MCF 10A (cell line): ENCODE measurements at regions not wholly inside any gene's neighbourhood (a gene's known extent, or its start where the extent isn't known, plus 50 kb on each side); places are given as distances from the start of the nearest gene placed in this dataset.

Experiments
- BruUV-seq: library from RNA; stranded (reverse); fragments of 400-500 nt; replicated peaks from 2 replicates; lab custom pipeline; 2021; lab: Mats Ljungman, UMichigan
- CTCF ChIA-PET: fragments of 300-600 bp; sonication (Branson Sonifier 250); formaldehyde crosslinking; extraction: SDS; loops from one replicate; lab custom pipeline; 2021; ENCODE audit warnings: antibody characterized with exemption, inconsistent platforms; lab: Yijun Ruan, JAX
- POLR2A ChIA-PET: fragments of 300-600, 350-650 bp; sonication (Branson Sonifier 250); formaldehyde crosslinking; extraction: SDS; loops from one replicate; lab custom pipeline; 2020; ENCODE audit warnings: antibody characterized with exemption, inconsistent platforms; lab: Yijun Ruan, JAX
- DNase-seq: peaks from one replicate; pipeline ENCODE4 v3.0.0-alpha.2; 2018; ENCODE audit not compliant: unreplicated experiment
- H3K27ac Mint-ChIP-seq: one replicate; pipeline ENCODE4 v1.8.0; 2022; ENCODE audit warnings: mild to moderate bottlenecking, low read depth, mixed read lengths; ENCODE audit not compliant: unreplicated experiment
- H3K27me3 Mint-ChIP-seq: one replicate; pipeline ENCODE4 v1.8.0; 2022; ENCODE audit warnings: mixed read lengths; ENCODE audit not compliant: insufficient read depth, unreplicated experiment
- H3K36me3 Mint-ChIP-seq: one replicate; pipeline ENCODE4 v1.8.0; 2022; ENCODE audit warnings: mild to moderate bottlenecking, moderate library complexity, mixed read lengths; ENCODE audit not compliant: insufficient read depth, unreplicated experiment
- H3K4me1 Mint-ChIP-seq: one replicate; pipeline ENCODE4 v1.8.0; 2022; ENCODE audit warnings: mixed read lengths; ENCODE audit not compliant: insufficient read depth, unreplicated experiment
- H3K4me3 Mint-ChIP-seq: one replicate; pipeline ENCODE4 v1.8.0; 2022; ENCODE audit warnings: mild to moderate bottlenecking, moderate library complexity, mixed read lengths; ENCODE audit not compliant: unreplicated experiment
- H3K9me3 Mint-ChIP-seq: one replicate; pipeline ENCODE4 v1.8.0; 2022; ENCODE audit warnings: mixed read lengths; ENCODE audit not compliant: unreplicated experiment
- CTCF ChIP-seq: fragments of 200-600 bp; IDR thresholded peaks from one replicate; pipeline ENCODE4 v1.8.0; 2022; ENCODE audit warnings: antibody characterized with exemption, mild to moderate bottlenecking; ENCODE audit not compliant: unreplicated experiment
- intact Hi-C: fragments of 100-400 bp; cut with micrococcal nuclease; formaldehyde crosslinking; loops from 2 replicates; pipeline ENCODE4 v1.14.1; 2022

- H3K36me3 Mint-ChIP-seq, result peaks cover 6% of the 10 kb centered on the region
- TF ChIP-seq CTCF, result no peak
- H3K4me3 Mint-ChIP-seq, result no peak overlapping the region
- intact Hi-C loops, result no loop called here
- H3K9me3 Mint-ChIP-seq, result no peaks in the 10 kb centered on the region
- peaks cover 31% of the 10 kb centered on the region for H3K27me3 Mint-ChIP-seq
- BruUV-seq, result no TSS peak
- ChIA-PET POLR2A (no interaction called here), CTCF (interaction anchor here (0.6 to 0.7 kb wide), 2 partner anchors 11 to 287 kb away, joined by 3 read pairs; no protein-coding TSS in a partner anchor)
- H3K27ac Mint-ChIP-seq, result no peak overlapping the region
- DNase-seq, result no peak
- no peaks in the 10 kb centered on the region for H3K4me1 Mint-ChIP-seq
Observed at GRCh38 chr20:54372313-54372712, 103.1 kb upstream of the DOK5 start.

- no peak for DNase-seq
- POLR2A ChIA-PET, result interaction anchor here (0.6 kb wide), 1 partner anchor 1617 kb away, joined by 7 read pairs; no protein-coding TSS in a partner anchor
- H3K27me3 Mint-ChIP-seq, result peaks cover 32% of the 10 kb centered on the region
- CTCF ChIA-PET, result interaction anchor here (0.5 to 1.7 kb wide), 4 partner anchors 8 to 146 kb away, joined by 3 to 6 read pairs (median 3); no protein-coding TSS in a partner anchor
- H3K4me1 Mint-ChIP-seq, result no peaks in the 10 kb centered on the region
- no peaks in the 10 kb centered on the region for H3K9me3 Mint-ChIP-seq
- H3K27ac Mint-ChIP-seq, result no peak overlapping the region
- intact Hi-C loops, result no loop called here
- no peak overlapping the region for H3K4me3 Mint-ChIP-seq
- TF ChIP-seq CTCF, result no peak
- H3K36me3 Mint-ChIP-seq, result no peaks in the 10 kb centered on the region
- no TSS peak for BruUV-seq
Observed at GRCh38 chr20:54377992-54378773, 97.2 kb upstream of the DOK5 start.

- H3K27me3 Mint-ChIP-seq, result peaks cover 48% of the 10 kb centered on the region
- ChIA-PET POLR2A (no interaction called here), CTCF (interaction anchor here (0.6 kb wide), 1 partner anchor 132 kb away, joined by 6 read pairs; no protein-coding TSS in a partner anchor)
- H3K27ac Mint-ChIP-seq, result no peak overlapping the region
- H3K4me1 Mint-ChIP-seq, result no peaks in the 10 kb centered on the region
- no peaks in the 10 kb centered on the region for H3K9me3 Mint-ChIP-seq
- DNase-seq, result no peak
- H3K4me3 Mint-ChIP-seq, result no peak overlapping the region
- no TSS peak for BruUV-seq
- H3K36me3 Mint-ChIP-seq, result no peaks in the 10 kb centered on the region
- TF ChIP-seq CTCF, result no peak
- intact Hi-C loops, result loop anchor here (10.0 kb wide), 1 partner anchor 155 kb away; no protein-coding TSS in a partner anchor
Observed at GRCh38 chr20:54379893-54380584, 95.4 kb upstream of the DOK5 start.

- H3K9me3 Mint-ChIP-seq, result no peaks in the 10 kb centered on the region
- no peak for DNase-seq
- ChIA-PET POLR2A (no interaction called here), CTCF (no interaction called here)
- H3K27me3 Mint-ChIP-seq, result peaks cover 59% of the 10 kb centered on the region
- intact Hi-C loops, result loop anchor here (10.0 kb wide), 1 partner anchor 158 kb away; no protein-coding TSS in a partner anchor
- H3K4me3 Mint-ChIP-seq, result no peak overlapping the region
- no peaks in the 10 kb centered on the region for H3K4me1 Mint-ChIP-seq
- no peaks in the 10 kb centered on the region for H3K36me3 Mint-ChIP-seq
- BruUV-seq, result no TSS peak
- no peak for TF ChIP-seq CTCF
- no peak overlapping the region for H3K27ac Mint-ChIP-seq
Observed at GRCh38 chr20:54382419-54382818, 93.0 kb upstream of the DOK5 start.
